Endothelial cell of umbilical vein (primary cell): ENCODE measurements at regions not wholly inside any gene's neighbourhood (a gene's known extent, or its start where the extent isn't known, plus 50 kb on each side); places are given as distances from the start of the nearest gene placed in this dataset.

Source experiments
- FOS ChIP-seq: IDR thresholded peaks from 2 replicates; pipeline ENCODE4 v1.6.1; 2011; ENCODE audit warnings: mild to moderate bottlenecking, low read length, moderate library complexity, borderline replicate concordance; ENCODE audit not compliant: insufficient read depth
- POLR2A ChIP-seq: IDR thresholded peaks from 2 replicates; pipeline ENCODE4 v1.6.1; 2012; ENCODE audit warnings: low read depth, mild to moderate bottlenecking, control low read depth, low read length
- POLR2AphosphoS5 ChIP-seq: IDR thresholded peaks from 2 replicates; pipeline ENCODE4 v1.6.1; 2012; ENCODE audit warnings: low read depth, mild to moderate bottlenecking, control low read depth, low read length, moderate library complexity; ENCODE audit not compliant: insufficient read depth
- TF ChIP-seq, protein P1 (sequence below), 2 donors: IDR thresholded peaks; 1 replicate in 1 of 2; 2 replicates in 1 of 2; pipeline ENCODE4 v1.5.1; 2011; ENCODE audit warnings: low read length in 2 of 2, mild to moderate bottlenecking in 2 of 2, moderate library complexity in 2 of 2, control low read depth in 1 of 2, inconsistent platforms in 1 of 2, low read depth in 1 of 2; ENCODE audit not compliant: insufficient read depth in 1 of 2; ENCODE audit errors: extremely low read depth in 1 of 2

DNA sequence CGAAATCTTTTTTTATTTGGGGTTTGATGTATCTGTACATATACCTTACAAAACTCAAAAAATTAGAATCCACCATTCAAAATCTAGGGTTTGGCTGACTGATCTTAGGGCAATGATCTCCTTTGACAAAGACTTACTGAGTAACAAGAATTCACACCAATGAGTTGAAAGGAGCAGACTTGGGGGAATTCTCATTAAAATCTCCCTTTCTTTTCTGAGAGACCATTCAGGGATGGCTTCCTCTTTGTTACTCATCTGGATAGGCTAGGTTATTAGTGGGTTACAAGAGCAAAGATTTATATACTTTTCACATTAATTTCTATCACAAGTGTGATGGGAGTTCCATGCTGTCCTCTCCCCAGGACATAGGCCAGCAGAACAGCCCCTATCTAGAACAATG, 661.0 kb downstream of the KCTD16 start:
- TF ChIP-seq, protein P1, sequence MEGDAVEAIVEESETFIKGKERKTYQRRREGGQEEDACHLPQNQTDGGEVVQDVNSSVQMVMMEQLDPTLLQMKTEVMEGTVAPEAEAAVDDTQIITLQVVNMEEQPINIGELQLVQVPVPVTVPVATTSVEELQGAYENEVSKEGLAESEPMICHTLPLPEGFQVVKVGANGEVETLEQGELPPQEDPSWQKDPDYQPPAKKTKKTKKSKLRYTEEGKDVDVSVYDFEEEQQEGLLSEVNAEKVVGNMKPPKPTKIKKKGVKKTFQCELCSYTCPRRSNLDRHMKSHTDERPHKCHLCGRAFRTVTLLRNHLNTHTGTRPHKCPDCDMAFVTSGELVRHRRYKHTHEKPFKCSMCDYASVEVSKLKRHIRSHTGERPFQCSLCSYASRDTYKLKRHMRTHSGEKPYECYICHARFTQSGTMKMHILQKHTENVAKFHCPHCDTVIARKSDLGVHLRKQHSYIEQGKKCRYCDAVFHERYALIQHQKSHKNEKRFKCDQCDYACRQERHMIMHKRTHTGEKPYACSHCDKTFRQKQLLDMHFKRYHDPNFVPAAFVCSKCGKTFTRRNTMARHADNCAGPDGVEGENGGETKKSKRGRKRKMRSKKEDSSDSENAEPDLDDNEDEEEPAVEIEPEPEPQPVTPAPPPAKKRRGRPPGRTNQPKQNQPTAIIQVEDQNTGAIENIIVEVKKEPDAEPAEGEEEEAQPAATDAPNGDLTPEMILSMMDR (IDR thresholded peaks at IDR 0.05; ENCODE audit: extremely low read depth in 1 of 2, insufficient read depth in 1 of 2, low read depth in 1 of 2, low read length in 2 of 2), result no peak
- TF ChIP-seq POLR2AphosphoS5 (no peak), FOS (no peak), POLR2A (no peak)
